GM12872 (cell line): ENCODE measurements at regions not wholly inside any gene's neighbourhood (a gene's known extent, or its start where the extent isn't known, plus 50 kb on each side); places are given as distances from the start of the nearest gene placed in this dataset.
A peak's percentile ranks its signal among the peaks of the same experiment; 100 is the strongest.

ENCODE experiments used
- CTCF ChIP-seq: IDR thresholded peaks from 3 replicates; pipeline ENCODE4 v1.5.1; 2011; ENCODE audit warnings: low read depth, mild to moderate bottlenecking, low read length, moderate library complexity; ENCODE audit not compliant: insufficient read depth

- TF ChIP-seq CTCF = no peak
Observed at GRCh38 chr20:52749938-52750337, 222.2 kb upstream of the TSHZ2 start.

GRCh38 chr20:52748990-52749389 lies 223.2 kb upstream of the TSHZ2 start:
- no peak for TF ChIP-seq CTCF

- no peak for TF ChIP-seq CTCF
Observed at GRCh38 chr20:52748285-52748932, 223.7 kb upstream of the TSHZ2 start.

GRCh38 chr20:52747845-52748284 lies 224.3 kb upstream of the TSHZ2 start:
- peak; percentile 30; the same call in 1 of the 3 replicates for TF ChIP-seq CTCF

- no peak for TF ChIP-seq CTCF
Observed at GRCh38 chr20:52746770-52747169, 225.4 kb upstream of the TSHZ2 start.

- TF ChIP-seq CTCF = no peak
Observed at GRCh38 chr20:52746190-52746589, 226.0 kb upstream of the TSHZ2 start.

- TF ChIP-seq CTCF = no peak
Observed at GRCh38 chr20:52744441-52744840, 227.7 kb upstream of the TSHZ2 start.
